ELF-1 (cell line): ENCODE measurements at regions not wholly inside any gene's neighbourhood (a gene's known extent, or its start where the extent isn't known, plus 50 kb on each side); places are given as distances from the start of the nearest gene placed in this dataset.

Experiments
- DNase-seq: peaks from one replicate; pipeline ENCODE4 v3.0.0-alpha.2; 2016; ENCODE audit warnings: low read depth, low spot score

GRCh38 chr22:49550766-49551362 lies 276.8 kb downstream of the BRD1 start:
- no peak for DNase-seq

GRCh38 chr22:49550141-49550430 lies 277.6 kb downstream of the BRD1 start:
- DNase-seq = no peak

GRCh38 chr22:49549256-49550140 lies 278.2 kb downstream of the BRD1 start:
- no peak for DNase-seq

- DNase-seq = peak; percentile 47
Observed at GRCh38 chr22:49548356-49549202, 279.1 kb downstream of the BRD1 start.

- no peak for DNase-seq
Observed at GRCh38 chr22:49547751-49548239, 279.9 kb downstream of the BRD1 start.

GRCh38 chr22:49546811-49547585 lies 280.7 kb downstream of the BRD1 start:
- no peak for DNase-seq

- no peak for DNase-seq
Observed at GRCh38 chr22:49545606-49546005, 282.1 kb downstream of the BRD1 start.

GRCh38 chr22:49544286-49544685 lies 283.4 kb downstream of the BRD1 start:
- peak; percentile 62 for DNase-seq

GRCh38 chr22:49543876-49544275 lies 283.8 kb downstream of the BRD1 start:
- no peak for DNase-seq

- no peak for DNase-seq
Observed at GRCh38 chr22:49541693-49542230, 285.9 kb downstream of the BRD1 start.

GRCh38 chr22:49540913-49541692 lies 286.6 kb downstream of the BRD1 start:
- DNase-seq = no peak

- DNase-seq = no peak
Observed at GRCh38 chr22:49540084-49540912, 287.4 kb downstream of the BRD1 start.

- DNase-seq = no peak
Observed at GRCh38 chr22:49538006-49538405, 289.7 kb downstream of the BRD1 start.

GRCh38 chr22:49536571-49537131 lies 291.0 kb downstream of the BRD1 start:
- peak; percentile 92 for DNase-seq

- DNase-seq = no peak
Observed at GRCh38 chr22:49535527-49536125, 292.0 kb downstream of the BRD1 start.

- DNase-seq = no peak
Observed at GRCh38 chr22:49535126-49535525, 292.5 kb downstream of the BRD1 start.

- DNase-seq = no peak
Observed at GRCh38 chr22:49534386-49534785, 293.3 kb downstream of the BRD1 start.

GRCh38 chr22:49533886-49534285 lies 293.8 kb downstream of the BRD1 start:
- no peak for DNase-seq
